Activated T-cell treated with anti-CD3 and anti-CD28 coated beads, Interleukin-2, amount 50 U/mL, for 1 hour (primary cell): ENCODE measurements at regions not wholly inside any gene's neighbourhood (a gene's known extent, or its start where the extent isn't known, plus 50 kb on each side); places are given as distances from the start of the nearest gene placed in this dataset.

Experiments used
- DNase-seq: peaks from one replicate; pipeline ENCODE4 v3.0.0-alpha.2; 2020

GRCh38 chr15:31782016-31782783 lies 248.1 kb upstream of the CHRNA7 start:
- DNase-seq: no peak

GRCh38 chr15:31782951-31783350 lies 247.4 kb upstream of the CHRNA7 start:
- DNase-seq: no peak

GRCh38 chr15:31786360-31786759 lies 244.0 kb upstream of the CHRNA7 start:
- no peak for DNase-seq

GRCh38 chr15:31788104-31788503 lies 242.2 kb upstream of the CHRNA7 start:
- no peak for DNase-seq

- no peak for DNase-seq
These were observed 237.6 kb upstream of the CHRNA7 start for GRCh38 chr15:31792611-31793199.

- no peak for DNase-seq
These were observed 231.0 kb upstream of the CHRNA7 start for GRCh38 chr15:31799319-31799714.

GRCh38 chr15:31799715-31800321 lies 230.5 kb upstream of the CHRNA7 start:
- DNase-seq: no peak

- no peak for DNase-seq
These were observed 229.2 kb upstream of the CHRNA7 start for GRCh38 chr15:31801152-31801551.

- no peak for DNase-seq
These were observed 227.6 kb upstream of the CHRNA7 start for GRCh38 chr15:31802761-31803160.

GRCh38 chr15:31803388-31803884 lies 226.9 kb upstream of the CHRNA7 start:
- no peak for DNase-seq

GRCh38 chr15:31805090-31805662 lies 225.1 kb upstream of the CHRNA7 start:
- DNase-seq: no peak

GRCh38 chr15:31806106-31806505 lies 224.2 kb upstream of the CHRNA7 start:
- no peak for DNase-seq

- no peak for DNase-seq
These were observed 218.7 kb upstream of the CHRNA7 start for GRCh38 chr15:31811641-31812040.

- DNase-seq: no peak
These were observed 216.2 kb upstream of the CHRNA7 start for GRCh38 chr15:31814082-31814481.

- DNase-seq: no peak
These were observed 214.7 kb upstream of the CHRNA7 start for GRCh38 chr15:31815411-31816155.

- no peak for DNase-seq
These were observed 207.9 kb upstream of the CHRNA7 start for GRCh38 chr15:31822463-31822862.

- no peak for DNase-seq
These were observed 206.3 kb upstream of the CHRNA7 start for GRCh38 chr15:31824024-31824423.

- DNase-seq: no peak
These were observed 201.7 kb upstream of the CHRNA7 start for GRCh38 chr15:31828594-31828993.

- no peak for DNase-seq
These were observed 199.7 kb upstream of the CHRNA7 start for GRCh38 chr15:31830591-31830990.

- DNase-seq: no peak
These were observed 198.7 kb upstream of the CHRNA7 start for GRCh38 chr15:31831596-31831995.

- no peak for DNase-seq
These were observed 195.7 kb upstream of the CHRNA7 start for GRCh38 chr15:31834654-31835053.

GRCh38 chr15:31839388-31839787 lies 190.9 kb upstream of the CHRNA7 start:
- DNase-seq: no peak

GRCh38 chr15:31840849-31841476 lies 189.4 kb upstream of the CHRNA7 start:
- no peak for DNase-seq
